Trophoblast cell (in vitro differentiated cells and primary cell): ENCODE measurements at regions not wholly inside any gene's neighbourhood (a gene's known extent, or its start where the extent isn't known, plus 50 kb on each side); places are given as distances from the start of the nearest gene placed in this dataset.

Experiments
- DNase-seq, 2 donors: peaks; one replicate each; pipeline ENCODE4 v3.0.0-alpha.2; 2016
- H2AFZ ChIP-seq: 2 replicates; pipeline ENCODE4 v1.6.1; 2013; ENCODE audit warnings: low read length, moderate library complexity, mild to moderate bottlenecking; ENCODE audit not compliant: insufficient read depth, poor library complexity
- H2AK5ac ChIP-seq: 2 replicates; pipeline ENCODE4 v1.6.1; 2013; ENCODE audit warnings: mild to moderate bottlenecking, low read length
- H2BK120ac ChIP-seq: 2 replicates; pipeline ENCODE4 v1.6.1; 2013; ENCODE audit warnings: low read length, mild to moderate bottlenecking, moderate library complexity; ENCODE audit not compliant: insufficient read depth, poor library complexity
- H2BK12ac ChIP-seq: 2 replicates; pipeline ENCODE4 v1.6.1; 2013; ENCODE audit warnings: mild to moderate bottlenecking, low read length, moderate library complexity
- H2BK5ac ChIP-seq: 2 replicates; pipeline ENCODE4 v1.6.1; 2013; ENCODE audit warnings: low read length, low read depth, moderate library complexity, mild to moderate bottlenecking; ENCODE audit not compliant: poor library complexity
- H3K14ac ChIP-seq: 2 replicates; pipeline ENCODE4 v1.6.1; 2013; ENCODE audit warnings: mild to moderate bottlenecking, low read length
- H3K18ac ChIP-seq: 2 replicates; pipeline ENCODE4 v1.6.1; 2013; ENCODE audit warnings: mild to moderate bottlenecking, low read length
- H3K23ac ChIP-seq: 2 replicates; pipeline ENCODE4 v1.6.1; 2013; ENCODE audit warnings: low read length
- H3K27ac ChIP-seq: 2 replicates; pipeline ENCODE4 v1.5.1; 2013; ENCODE audit warnings: low read depth, mild to moderate bottlenecking, inconsistent platforms, low read length, moderate library complexity
- H3K27me3 ChIP-seq: 2 replicates; pipeline ENCODE4 v1.6.1; 2013; ENCODE audit warnings: inconsistent platforms, mild to moderate bottlenecking, low read length, moderate library complexity; ENCODE audit not compliant: insufficient read depth
- H3K36me3 ChIP-seq, 2 experiments: 1 replicate in 1 of 2; 2 replicates in 1 of 2; pipeline ENCODE4 v1.6.1; 2013; ENCODE audit warnings: low read length in 2 of 2, mild to moderate bottlenecking in 2 of 2, moderate library complexity in 1 of 2; ENCODE audit not compliant: insufficient read depth in 2 of 2, control insufficient read depth in 1 of 2
- H3K4ac ChIP-seq: 2 replicates; pipeline ENCODE4 v1.6.1; 2013; ENCODE audit warnings: low read depth, mild to moderate bottlenecking, low read length, moderate library complexity
- H3K4me1 ChIP-seq, 2 experiments: 1 replicate in 1 of 2; 2 replicates in 1 of 2; pipeline ENCODE4 v1.6.1; 2013; ENCODE audit warnings: low read length in 2 of 2, mild to moderate bottlenecking in 2 of 2, moderate library complexity in 1 of 2; ENCODE audit not compliant: insufficient read depth in 2 of 2, control insufficient read depth in 1 of 2
- H3K4me2 ChIP-seq: 2 replicates; pipeline ENCODE4 v1.6.1; 2013; ENCODE audit warnings: inconsistent platforms, mild to moderate bottlenecking, low read length, moderate library complexity
- H3K4me3 ChIP-seq: 2 replicates; pipeline ENCODE4 v1.5.1; 2013; ENCODE audit warnings: mild to moderate bottlenecking, low read depth, low read length, inconsistent platforms
- H3K79me1 ChIP-seq: one replicate; pipeline ENCODE4 v1.6.1; 2013; ENCODE audit warnings: low read length
- H3K79me2 ChIP-seq: 2 replicates; pipeline ENCODE4 v1.6.1; 2013; ENCODE audit warnings: low read length, mild to moderate bottlenecking; ENCODE audit not compliant: control insufficient read depth, insufficient read depth, poor library complexity
- H3K9ac ChIP-seq: 2 replicates; pipeline ENCODE4 v1.6.1; 2013; ENCODE audit warnings: mild to moderate bottlenecking, low read length
- H3K9me3 ChIP-seq: 2 replicates; pipeline ENCODE4 v1.6.1; 2013; ENCODE audit warnings: low read depth, mild to moderate bottlenecking, control low read depth, inconsistent platforms, low read length; ENCODE audit not compliant: insufficient read depth
- H4K12ac ChIP-seq: 2 replicates; pipeline ENCODE4 v1.6.1; 2013; ENCODE audit warnings: low read depth, mild to moderate bottlenecking, low read length, moderate library complexity
- H4K8ac ChIP-seq: 2 replicates; pipeline ENCODE4 v1.6.1; 2013; ENCODE audit warnings: low read depth, mild to moderate bottlenecking, low read length, moderate library complexity
- H4K91ac ChIP-seq: one replicate; pipeline ENCODE4 v1.6.1; 2013; ENCODE audit warnings: low read depth, mild to moderate bottlenecking, low read length, moderate library complexity
- WGBS: extraction: QIAGEN DNeasy Blood & Tissue Kit; methylation state at CpG from one replicate; pipeline ENCODE4 v1.1.7; 2013; ENCODE audit warnings: missing lambda C conversion rate; ENCODE audit not compliant: insufficient read length, insufficient coverage; ENCODE audit errors: extremely low coverage; 5-methylcytosine and 5-hydroxymethylcytosine counted together

GRCh38 chr17:73772107-73772705 lies 128.0 kb upstream of the SDK2 start:
- H3K79me2 ChIP-seq: no peaks in the 10 kb centered on the region
- no peak for DNase-seq
- H2AK5ac ChIP-seq: no peak overlapping the region
- WGBS: no CpG with 5 or more reads among the region's 5 CpGs
- H3K27ac ChIP-seq: no peak overlapping the region
- no peaks in the 10 kb centered on the region for H3K4me1 ChIP-seq
- H2AFZ ChIP-seq: no peak overlapping the region
- H3K9me3 ChIP-seq: peaks cover 3% of the 10 kb centered on the region
- no peak overlapping the region for H3K14ac ChIP-seq
- H3K4me2 ChIP-seq: no peak overlapping the region
- H3K79me1 ChIP-seq: no peaks in the 10 kb centered on the region
- no peak overlapping the region for H3K4ac ChIP-seq
- no peak overlapping the region for H2BK120ac ChIP-seq
- H4K91ac ChIP-seq: no peak overlapping the region
- H3K4me3 ChIP-seq: no peak overlapping the region
- no peak overlapping the region for H4K8ac ChIP-seq
- no peak overlapping the region for H3K23ac ChIP-seq
- H3K27me3 ChIP-seq: no peaks in the 10 kb centered on the region
- H3K18ac ChIP-seq: no peak overlapping the region
- H2BK12ac ChIP-seq: no peak overlapping the region
- no peak overlapping the region for H3K9ac ChIP-seq
- no peak overlapping the region for H4K12ac ChIP-seq
- no peaks in the 10 kb centered on the region for H3K36me3 ChIP-seq
- no peak overlapping the region for H2BK5ac ChIP-seq

DNA sequence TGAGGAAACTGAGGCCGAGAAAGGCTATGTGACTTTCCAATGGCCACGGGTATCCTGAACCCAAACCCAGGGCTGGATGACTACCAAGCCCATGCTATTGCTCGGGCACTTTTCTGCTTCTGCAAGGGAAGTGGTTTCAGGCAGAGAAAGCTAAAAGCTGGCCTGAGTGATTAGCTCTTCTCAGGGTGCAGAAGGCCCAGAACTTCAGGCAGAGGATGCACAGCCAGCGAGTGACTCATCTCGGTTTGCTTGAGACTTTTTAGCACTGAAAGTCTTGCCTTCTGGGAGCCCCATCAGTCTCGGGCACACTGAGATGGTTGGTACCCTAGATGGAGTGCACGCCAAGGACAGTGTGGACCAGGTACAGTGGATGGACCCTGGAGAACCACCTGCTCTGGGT lies 129.5 kb upstream of the SDK2 start:
- no peak overlapping the region for H2BK5ac ChIP-seq
- no peaks in the 10 kb centered on the region for H3K27me3 ChIP-seq
- H2BK120ac ChIP-seq: no peak overlapping the region
- H3K4me1 ChIP-seq: no peaks in the 10 kb centered on the region
- no peak overlapping the region for H2BK12ac ChIP-seq
- H3K79me2 ChIP-seq: no peaks in the 10 kb centered on the region
- no peak overlapping the region for H4K91ac ChIP-seq
- no peak overlapping the region for H4K8ac ChIP-seq
- H3K14ac ChIP-seq: no peak overlapping the region
- H3K4ac ChIP-seq: no peak overlapping the region
- H3K4me3 ChIP-seq: no peak overlapping the region
- no peak overlapping the region for H3K27ac ChIP-seq
- no peak overlapping the region for H3K4me2 ChIP-seq
- no peak overlapping the region for H2AFZ ChIP-seq
- H2AK5ac ChIP-seq: no peak overlapping the region
- no peaks in the 10 kb centered on the region for H3K79me1 ChIP-seq
- no peak overlapping the region for H3K9ac ChIP-seq
- no peak overlapping the region for H3K18ac ChIP-seq
- no peak for DNase-seq
- H3K23ac ChIP-seq: no peak overlapping the region
- WGBS: no CpG with 5 or more reads among the region's 7 CpGs
- peaks cover 3% of the 10 kb centered on the region for H3K9me3 ChIP-seq
- H4K12ac ChIP-seq: no peak overlapping the region
- no peaks in the 10 kb centered on the region for H3K36me3 ChIP-seq

GRCh38 chr17:73774852-73775251 lies 130.6 kb upstream of the SDK2 start:
- Histone ChIP-seq H2BK120ac (no peak overlapping the region), H2AFZ (no peak overlapping the region), H3K4me1 (no peaks in the 10 kb centered on the region), H2AK5ac (no peak overlapping the region), H3K9ac (no peak overlapping the region), H3K4me2 (no peak overlapping the region), H3K27ac (no peak overlapping the region), H3K9me3 (peaks cover 3% of the 10 kb centered on the region), H3K27me3 (no peaks in the 10 kb centered on the region), H3K18ac (no peak overlapping the region), H4K8ac (no peak overlapping the region), H2BK12ac (no peak overlapping the region), H4K91ac (no peak overlapping the region), H3K4me3 (no peak overlapping the region), H3K79me2 (no peaks in the 10 kb centered on the region), H3K14ac (no peak overlapping the region), H3K23ac (no peak overlapping the region), H3K36me3 (no peaks in the 10 kb centered on the region), H3K79me1 (no peaks in the 10 kb centered on the region), H2BK5ac (no peak overlapping the region), H4K12ac (no peak overlapping the region), H3K4ac (no peak overlapping the region)
- WGBS: no CpG with 5 or more reads among the region's 7 CpGs
- no peak for DNase-seq

- H2BK120ac ChIP-seq: no peak overlapping the region
- WGBS: no CpG with 5 or more reads among the region's 21 CpGs
These were observed 132.3 kb upstream of the SDK2 start for GRCh38 chr17:73776351-73777130.

More at GRCh38 chr17:73776351-73777130, 132.3 kb upstream of the SDK2 start:
- no peak overlapping the region for H2BK12ac ChIP-seq
- DNase-seq: no peak
- H2AFZ ChIP-seq: no peak overlapping the region
- H3K4me2 ChIP-seq: no peak overlapping the region
- no peak overlapping the region for H3K14ac ChIP-seq
- H4K91ac ChIP-seq: no peak overlapping the region
- no peaks in the 10 kb centered on the region for H3K79me1 ChIP-seq
- no peaks in the 10 kb centered on the region for H3K27me3 ChIP-seq
- no peak overlapping the region for H3K23ac ChIP-seq
- H3K4me3 ChIP-seq: no peak overlapping the region
- no peak overlapping the region for H3K27ac ChIP-seq
- H2AK5ac ChIP-seq: no peak overlapping the region
- H4K8ac ChIP-seq: no peak overlapping the region
- no peak overlapping the region for H3K4ac ChIP-seq
- no peak overlapping the region for H4K12ac ChIP-seq
- no peaks in the 10 kb centered on the region for H3K4me1 ChIP-seq
- H3K9ac ChIP-seq: no peak overlapping the region
- H2BK5ac ChIP-seq: no peak overlapping the region
- H3K36me3 ChIP-seq: no peaks in the 10 kb centered on the region
- H3K79me2 ChIP-seq: no peaks in the 10 kb centered on the region
- no peak overlapping the region for H3K18ac ChIP-seq
- peaks cover 3% of the 10 kb centered on the region for H3K9me3 ChIP-seq
